ENCODE measurements at regions not wholly inside any gene's neighbourhood (a gene's known extent, or its start where the extent isn't known, plus 50 kb on each side); places are given as distances from the start of the nearest gene placed in this dataset.

- TF ChIP-seq CTCF (IDR thresholded peaks at IDR 0.05) (no peak), POLR2A (IDR thresholded peaks at IDR 0.05) (no peak)
Measured at GRCh38 chr6:19349429-19349828, 487.7 kb upstream of the ID4 start.
